AG10803 (cell line): ENCODE measurements at regions not wholly inside any gene's neighbourhood (a gene's known extent, or its start where the extent isn't known, plus 50 kb on each side); places are given as distances from the start of the nearest gene placed in this dataset.

Source experiments
- DNase-seq: peaks from one replicate; pipeline ENCODE4 v3.0.0; 2010; ENCODE audit warnings: low read depth
- H3K4me3 ChIP-seq: 2 replicates; pipeline ENCODE4 v1.5.1; 2011; ENCODE audit warnings: mild to moderate bottlenecking, low read length, control low read depth
- TF ChIP-seq, protein P1 (sequence below): conservative IDR thresholded peaks from 2 replicates; pipeline ENCODE4 v1.5.1; 2011; ENCODE audit warnings: mild to moderate bottlenecking, low read length, control low read depth, inconsistent platforms

DNA sequence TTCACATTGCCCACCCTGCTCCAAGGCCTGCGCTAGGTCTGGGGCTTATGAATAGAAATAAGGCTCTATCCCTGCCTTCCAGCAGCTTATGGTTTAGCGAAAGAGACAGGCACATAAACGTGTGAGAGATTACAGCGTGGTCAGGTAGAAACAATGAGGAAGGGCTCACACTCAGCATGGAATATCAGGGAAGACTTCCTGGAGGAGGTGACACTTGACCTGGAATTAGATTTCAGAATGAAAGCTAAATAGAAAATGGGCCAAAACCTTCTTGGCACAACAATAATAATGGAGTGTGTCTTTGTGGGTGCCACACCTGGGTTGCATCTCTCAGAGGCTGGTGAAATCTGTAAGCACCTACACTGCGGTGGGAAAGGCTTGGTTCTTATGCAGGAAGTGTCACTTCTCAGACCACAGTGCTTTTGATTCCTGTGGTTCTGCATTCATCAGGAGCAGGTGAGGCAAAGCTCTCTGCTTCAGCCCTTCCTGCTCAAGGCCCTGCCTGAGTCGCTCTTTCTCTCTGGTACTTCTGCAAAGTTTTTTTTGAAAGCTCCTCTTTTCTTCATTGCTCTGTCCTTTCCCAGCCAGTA, 430.3 kb downstream of the ZNF536 start:
- no peak for DNase-seq
- no peak overlapping the region for H3K4me3 ChIP-seq
- TF ChIP-seq, protein P1, sequence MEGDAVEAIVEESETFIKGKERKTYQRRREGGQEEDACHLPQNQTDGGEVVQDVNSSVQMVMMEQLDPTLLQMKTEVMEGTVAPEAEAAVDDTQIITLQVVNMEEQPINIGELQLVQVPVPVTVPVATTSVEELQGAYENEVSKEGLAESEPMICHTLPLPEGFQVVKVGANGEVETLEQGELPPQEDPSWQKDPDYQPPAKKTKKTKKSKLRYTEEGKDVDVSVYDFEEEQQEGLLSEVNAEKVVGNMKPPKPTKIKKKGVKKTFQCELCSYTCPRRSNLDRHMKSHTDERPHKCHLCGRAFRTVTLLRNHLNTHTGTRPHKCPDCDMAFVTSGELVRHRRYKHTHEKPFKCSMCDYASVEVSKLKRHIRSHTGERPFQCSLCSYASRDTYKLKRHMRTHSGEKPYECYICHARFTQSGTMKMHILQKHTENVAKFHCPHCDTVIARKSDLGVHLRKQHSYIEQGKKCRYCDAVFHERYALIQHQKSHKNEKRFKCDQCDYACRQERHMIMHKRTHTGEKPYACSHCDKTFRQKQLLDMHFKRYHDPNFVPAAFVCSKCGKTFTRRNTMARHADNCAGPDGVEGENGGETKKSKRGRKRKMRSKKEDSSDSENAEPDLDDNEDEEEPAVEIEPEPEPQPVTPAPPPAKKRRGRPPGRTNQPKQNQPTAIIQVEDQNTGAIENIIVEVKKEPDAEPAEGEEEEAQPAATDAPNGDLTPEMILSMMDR, result no peak

GRCh38 chr19:30799865-30800755, 427.9 kb downstream of the ZNF536 start:
- H3K4me3 ChIP-seq, result no peak overlapping the region
- DNase-seq, result peak; percentile 8
- TF ChIP-seq, protein P1, result peak; percentile 78

- TF ChIP-seq, protein P1, result no peak
- no peak for DNase-seq
- no peak overlapping the region for H3K4me3 ChIP-seq
These were observed 423.5 kb downstream of the ZNF536 start for GRCh38 chr19:30795727-30796126.

DNA sequence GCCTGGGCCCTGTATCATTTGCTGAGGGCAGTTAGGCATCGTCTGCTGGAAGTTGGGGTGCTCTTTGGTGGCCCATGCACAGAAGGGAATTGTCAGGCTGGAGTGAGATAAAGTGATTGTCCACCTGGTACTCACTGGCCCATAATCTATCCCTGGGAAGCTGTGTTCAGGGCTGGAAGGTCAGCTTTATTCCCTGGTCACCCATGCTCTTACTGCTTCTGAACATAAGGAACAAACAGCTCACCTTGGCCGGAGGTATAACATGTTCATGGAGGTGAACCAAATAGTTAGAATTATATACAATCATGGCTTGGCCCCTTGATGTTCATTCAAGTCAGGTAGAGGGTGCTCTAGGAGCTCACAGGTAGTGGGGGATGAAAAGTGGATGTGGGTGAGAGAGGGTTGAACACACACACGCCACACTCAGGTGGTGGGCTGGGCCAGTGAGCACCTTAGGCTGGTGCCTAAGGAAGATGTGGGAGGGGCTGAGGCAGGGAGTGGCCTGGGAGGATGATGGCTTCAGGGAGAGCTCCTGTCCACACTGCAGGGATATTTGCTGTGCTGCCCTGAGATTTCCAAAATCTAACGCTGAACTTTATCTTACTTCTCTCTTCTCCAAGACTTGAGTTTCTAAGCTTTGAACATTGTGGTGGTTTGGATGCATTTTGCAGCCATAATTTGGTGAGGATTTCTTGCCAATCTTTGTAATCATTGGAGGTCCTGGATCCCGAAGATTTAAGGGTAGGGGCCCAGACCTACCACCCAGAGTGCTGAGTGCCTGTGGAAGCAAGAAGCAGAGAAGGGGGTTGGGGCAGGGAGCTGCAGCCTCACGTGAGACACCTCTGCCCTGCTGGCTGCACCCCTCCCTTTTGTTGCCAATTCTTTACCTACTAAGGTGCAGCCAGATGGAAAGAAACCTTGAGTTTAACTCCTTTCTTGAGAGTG, 420.6 kb downstream of the ZNF536 start:
- DNase-seq, result no peak
- TF ChIP-seq, protein P1, result no peak
- H3K4me3 ChIP-seq, result no peak overlapping the region

- no peak for DNase-seq
- TF ChIP-seq, protein P1, result no peak
- no peak overlapping the region for H3K4me3 ChIP-seq
These were observed 418.9 kb downstream of the ZNF536 start for GRCh38 chr19:30791088-30791487.

- TF ChIP-seq, protein P1, result no peak
- H3K4me3 ChIP-seq, result no peak overlapping the region
- no peak for DNase-seq
These were observed 418.0 kb downstream of the ZNF536 start for GRCh38 chr19:30790056-30790680.
